GM13977 (cell line): ENCODE measurements at regions not wholly inside any gene's neighbourhood (a gene's known extent, or its start where the extent isn't known, plus 50 kb on each side); places are given as distances from the start of the nearest gene placed in this dataset.

Experiments
- DNase-seq: peaks from one replicate; pipeline ENCODE4 v3.0.0; 2012; ENCODE audit warnings: low spot score
- in situ Hi-C: fragments of 300-500 bp; cut with MboI; formaldehyde crosslinking; loops from one replicate; pipeline ENCODE4 v1.12.0; 2022; ENCODE audit warnings: low sequenced_read_pairs, low pct_unique_long_range_greater_than_20kb, mixed read lengths, inconsistent platforms; ENCODE audit not compliant: unreplicated experiment
- TF ChIP-seq, protein P1 (sequence below): IDR thresholded peaks from 2 replicates; pipeline ENCODE4 v1.5.1; 2012; ENCODE audit warnings: mild to moderate bottlenecking, control low read depth; ENCODE audit not compliant: insufficient read depth; ENCODE audit errors: extremely low read depth, missing control alignments

GRCh38 chr2:41847744-41848441, 199.9 kb upstream of the PKDCC start:
- in situ Hi-C loops: no loop called here

DNA sequence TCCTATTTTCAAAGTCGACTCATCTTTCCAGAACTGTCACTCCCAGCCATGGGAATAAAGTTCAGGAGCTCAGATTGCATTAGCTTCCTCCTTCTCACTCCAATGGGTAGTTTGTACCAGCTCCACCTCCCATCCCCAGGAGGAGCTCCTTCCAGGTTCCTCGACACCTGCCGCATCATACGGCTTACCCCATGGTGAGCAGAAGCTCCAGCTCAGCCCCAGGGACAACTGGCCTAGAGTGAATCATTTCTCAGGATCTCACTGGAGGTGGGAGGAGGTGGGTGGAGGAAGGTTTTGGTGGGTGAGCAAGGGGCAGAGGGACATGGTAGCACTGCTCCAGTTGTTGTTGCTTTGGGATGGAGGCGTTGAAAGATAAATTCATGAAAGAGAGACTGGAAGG, 196.3 kb upstream of the PKDCC start:
- no peak for DNase-seq
- in situ Hi-C loops: loop anchor here (25.0 kb wide), 1 partner anchor 386 kb away; no protein-coding TSS in a partner anchor
- TF ChIP-seq, protein P1, sequence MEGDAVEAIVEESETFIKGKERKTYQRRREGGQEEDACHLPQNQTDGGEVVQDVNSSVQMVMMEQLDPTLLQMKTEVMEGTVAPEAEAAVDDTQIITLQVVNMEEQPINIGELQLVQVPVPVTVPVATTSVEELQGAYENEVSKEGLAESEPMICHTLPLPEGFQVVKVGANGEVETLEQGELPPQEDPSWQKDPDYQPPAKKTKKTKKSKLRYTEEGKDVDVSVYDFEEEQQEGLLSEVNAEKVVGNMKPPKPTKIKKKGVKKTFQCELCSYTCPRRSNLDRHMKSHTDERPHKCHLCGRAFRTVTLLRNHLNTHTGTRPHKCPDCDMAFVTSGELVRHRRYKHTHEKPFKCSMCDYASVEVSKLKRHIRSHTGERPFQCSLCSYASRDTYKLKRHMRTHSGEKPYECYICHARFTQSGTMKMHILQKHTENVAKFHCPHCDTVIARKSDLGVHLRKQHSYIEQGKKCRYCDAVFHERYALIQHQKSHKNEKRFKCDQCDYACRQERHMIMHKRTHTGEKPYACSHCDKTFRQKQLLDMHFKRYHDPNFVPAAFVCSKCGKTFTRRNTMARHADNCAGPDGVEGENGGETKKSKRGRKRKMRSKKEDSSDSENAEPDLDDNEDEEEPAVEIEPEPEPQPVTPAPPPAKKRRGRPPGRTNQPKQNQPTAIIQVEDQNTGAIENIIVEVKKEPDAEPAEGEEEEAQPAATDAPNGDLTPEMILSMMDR: no peak

More at GRCh38 chr2:41847744-41848441, 199.9 kb upstream of the PKDCC start:
- TF ChIP-seq, protein P1: no peak
- no peak for DNase-seq

DNA sequence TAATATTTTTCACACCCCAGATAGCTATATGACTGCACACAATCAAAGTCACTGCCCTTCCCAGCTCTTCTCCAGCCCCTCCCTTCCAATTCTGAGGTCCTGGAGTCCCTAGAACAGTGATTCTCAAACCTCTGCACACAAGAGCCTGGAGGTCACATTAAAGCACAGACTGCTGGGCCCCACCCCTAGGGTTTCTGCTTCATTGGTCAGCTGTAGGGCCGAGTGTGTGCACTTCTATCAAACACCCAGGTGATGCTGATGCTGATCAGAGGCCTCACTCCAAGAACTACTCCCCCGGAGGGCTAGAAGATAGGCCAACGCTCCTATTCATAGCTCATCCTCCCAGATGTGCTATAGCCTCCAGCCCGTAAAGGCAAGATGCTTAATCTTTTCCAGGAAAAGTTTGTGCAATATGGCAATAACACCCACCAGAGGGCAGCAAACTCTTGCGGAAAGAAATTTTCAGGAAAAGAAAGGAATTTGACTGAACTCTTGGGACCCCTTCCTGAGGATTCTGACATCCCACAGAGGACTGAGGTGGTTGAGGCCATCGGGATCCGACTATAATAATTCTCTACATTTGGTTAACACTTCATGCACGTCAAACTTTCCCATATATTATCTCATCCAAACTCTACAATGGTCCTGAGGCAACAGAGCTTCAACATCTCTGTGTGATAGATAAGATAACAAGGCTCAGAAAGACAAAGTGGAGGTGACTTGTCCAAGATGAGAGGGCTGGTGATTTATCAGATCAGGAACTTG, 194.2 kb upstream of the PKDCC start:
- DNase-seq: no peak
- in situ Hi-C loops: loop anchor here (25.0 kb wide), 1 partner anchor 384 kb away; no protein-coding TSS in a partner anchor
- TF ChIP-seq, protein P1: peak; percentile 53

DNA sequence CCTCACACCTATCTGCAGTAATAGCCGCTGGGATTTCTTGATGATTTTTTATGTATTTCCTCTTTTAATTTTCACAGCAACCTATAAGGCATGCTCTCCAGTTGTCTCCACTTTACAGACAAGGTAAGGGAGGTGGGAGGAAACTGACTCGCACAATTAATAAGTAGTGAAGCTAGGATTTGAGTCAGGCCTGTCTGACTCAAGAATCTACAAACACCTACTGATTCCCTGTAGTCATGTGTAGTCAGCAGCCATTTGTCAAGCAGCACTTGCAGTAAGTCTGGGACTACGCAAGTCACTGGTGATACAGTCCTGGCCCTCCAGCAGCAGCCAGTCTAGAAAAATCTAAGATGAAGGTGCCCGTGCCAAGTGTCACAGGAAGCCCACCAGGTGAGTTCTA, 193.6 kb upstream of the PKDCC start:
- TF ChIP-seq, protein P1: no peak
- DNase-seq: no peak
- in situ Hi-C loops: loop anchor here (25.0 kb wide), 1 partner anchor 383 kb away; no protein-coding TSS in a partner anchor

DNA sequence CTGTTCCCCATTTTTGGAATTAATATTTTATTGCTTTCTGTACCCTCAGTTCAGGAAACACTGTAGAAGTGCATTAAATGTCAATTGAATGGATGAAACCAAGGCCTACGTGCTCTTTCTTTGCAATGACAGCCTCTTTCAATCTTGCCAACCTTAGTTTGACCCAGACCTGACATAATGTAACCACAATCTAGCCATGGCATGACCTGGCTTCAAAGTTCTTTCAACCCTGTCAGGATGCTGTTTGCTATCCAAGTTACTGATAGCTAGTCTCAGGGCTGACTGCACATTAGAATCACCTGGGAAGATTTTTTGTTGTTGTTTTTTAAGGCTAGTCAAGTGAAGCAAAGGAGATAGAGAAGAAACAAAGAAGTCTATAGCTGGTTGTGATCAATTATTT, 190.9 kb upstream of the PKDCC start:
- TF ChIP-seq, protein P1: no peak
- no peak for DNase-seq
- in situ Hi-C loops: loop anchor here (25.0 kb wide), 1 partner anchor 380 kb away; no protein-coding TSS in a partner anchor

GRCh38 chr2:41859615-41860514, 188.0 kb upstream of the PKDCC start:
- TF ChIP-seq, protein P1: no peak
- in situ Hi-C loops: loop anchor here (25.0 kb wide), 1 partner anchor 377 kb away; no protein-coding TSS in a partner anchor
- DNase-seq: no peak
